ENCODE measurements at regions not wholly inside any gene's neighbourhood (a gene's known extent, or its start where the extent isn't known, plus 50 kb on each side); places are given as distances from the start of the nearest gene placed in this dataset.

DNA sequence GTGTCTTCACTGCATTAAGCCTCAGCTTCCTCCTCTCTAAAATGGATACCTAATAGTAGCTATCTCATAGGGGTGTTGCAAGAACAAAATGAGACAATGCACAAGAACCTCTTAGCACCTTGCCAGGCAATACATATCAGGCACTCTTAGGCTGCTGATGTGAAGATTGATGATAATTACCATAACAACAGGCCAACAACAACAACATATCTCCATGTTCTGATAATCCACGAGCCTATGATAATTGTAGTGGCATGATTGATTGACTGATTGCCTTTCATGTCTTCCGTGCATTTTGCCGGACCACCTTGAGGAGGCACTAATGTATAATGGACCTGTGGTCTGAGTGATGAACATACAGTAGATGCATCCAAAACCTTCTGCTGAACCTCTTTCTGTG lies 50.7 kb upstream of the WSCD2 start:
- DNase-seq (ENCODE audit: low spot score), result no peak
- in situ Hi-C loops (cut with MboI; ENCODE audit: low sequenced_read_pairs, unreplicated experiment), result no loop called here
- TF ChIP-seq, protein P1, sequence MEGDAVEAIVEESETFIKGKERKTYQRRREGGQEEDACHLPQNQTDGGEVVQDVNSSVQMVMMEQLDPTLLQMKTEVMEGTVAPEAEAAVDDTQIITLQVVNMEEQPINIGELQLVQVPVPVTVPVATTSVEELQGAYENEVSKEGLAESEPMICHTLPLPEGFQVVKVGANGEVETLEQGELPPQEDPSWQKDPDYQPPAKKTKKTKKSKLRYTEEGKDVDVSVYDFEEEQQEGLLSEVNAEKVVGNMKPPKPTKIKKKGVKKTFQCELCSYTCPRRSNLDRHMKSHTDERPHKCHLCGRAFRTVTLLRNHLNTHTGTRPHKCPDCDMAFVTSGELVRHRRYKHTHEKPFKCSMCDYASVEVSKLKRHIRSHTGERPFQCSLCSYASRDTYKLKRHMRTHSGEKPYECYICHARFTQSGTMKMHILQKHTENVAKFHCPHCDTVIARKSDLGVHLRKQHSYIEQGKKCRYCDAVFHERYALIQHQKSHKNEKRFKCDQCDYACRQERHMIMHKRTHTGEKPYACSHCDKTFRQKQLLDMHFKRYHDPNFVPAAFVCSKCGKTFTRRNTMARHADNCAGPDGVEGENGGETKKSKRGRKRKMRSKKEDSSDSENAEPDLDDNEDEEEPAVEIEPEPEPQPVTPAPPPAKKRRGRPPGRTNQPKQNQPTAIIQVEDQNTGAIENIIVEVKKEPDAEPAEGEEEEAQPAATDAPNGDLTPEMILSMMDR (IDR thresholded peaks at IDR 0.05; ENCODE audit: borderline replicate concordance, control extremely low read depth, extremely low read depth, insufficient read depth, missing control alignments), result no peak

Data from GM13976 (cell line).